ENCODE measurements at regions not wholly inside any gene's neighbourhood (a gene's known extent, or its start where the extent isn't known, plus 50 kb on each side); places are given as distances from the start of the nearest gene placed in this dataset.

DNA sequence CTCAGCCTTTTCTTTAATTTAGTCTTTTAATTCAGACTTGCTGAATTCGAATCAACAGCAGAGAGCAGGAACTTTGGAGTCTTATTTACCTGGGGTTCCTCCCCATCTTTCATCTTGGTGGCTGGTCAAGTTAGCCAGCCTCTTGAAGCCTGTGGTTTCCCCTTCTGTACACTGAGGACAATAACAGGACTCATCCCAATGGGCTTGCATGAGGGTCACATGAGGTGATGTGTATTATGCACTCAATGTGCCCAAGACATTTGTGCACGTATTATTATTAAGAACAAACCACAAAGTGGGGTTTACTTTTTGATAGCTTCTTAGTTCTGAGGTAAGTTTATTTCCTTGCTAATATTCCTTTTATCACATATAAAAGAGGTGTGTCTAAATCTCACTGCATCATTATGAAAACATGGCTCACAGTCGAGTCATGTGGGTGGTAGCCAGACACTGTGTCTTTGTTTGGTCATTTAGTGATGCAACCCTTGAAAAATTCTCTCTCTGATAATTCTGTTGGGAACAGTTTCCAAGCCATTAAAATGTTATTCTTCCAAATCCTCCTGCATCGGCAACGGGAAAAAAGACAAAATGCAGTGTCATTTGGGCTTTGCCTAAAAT is 86.5 kb upstream of the GRB10 start:
- TF ChIP-seq, protein P1, sequence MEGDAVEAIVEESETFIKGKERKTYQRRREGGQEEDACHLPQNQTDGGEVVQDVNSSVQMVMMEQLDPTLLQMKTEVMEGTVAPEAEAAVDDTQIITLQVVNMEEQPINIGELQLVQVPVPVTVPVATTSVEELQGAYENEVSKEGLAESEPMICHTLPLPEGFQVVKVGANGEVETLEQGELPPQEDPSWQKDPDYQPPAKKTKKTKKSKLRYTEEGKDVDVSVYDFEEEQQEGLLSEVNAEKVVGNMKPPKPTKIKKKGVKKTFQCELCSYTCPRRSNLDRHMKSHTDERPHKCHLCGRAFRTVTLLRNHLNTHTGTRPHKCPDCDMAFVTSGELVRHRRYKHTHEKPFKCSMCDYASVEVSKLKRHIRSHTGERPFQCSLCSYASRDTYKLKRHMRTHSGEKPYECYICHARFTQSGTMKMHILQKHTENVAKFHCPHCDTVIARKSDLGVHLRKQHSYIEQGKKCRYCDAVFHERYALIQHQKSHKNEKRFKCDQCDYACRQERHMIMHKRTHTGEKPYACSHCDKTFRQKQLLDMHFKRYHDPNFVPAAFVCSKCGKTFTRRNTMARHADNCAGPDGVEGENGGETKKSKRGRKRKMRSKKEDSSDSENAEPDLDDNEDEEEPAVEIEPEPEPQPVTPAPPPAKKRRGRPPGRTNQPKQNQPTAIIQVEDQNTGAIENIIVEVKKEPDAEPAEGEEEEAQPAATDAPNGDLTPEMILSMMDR (conservative IDR thresholded peaks at IDR 0.05 in 1 of 2, IDR thresholded peaks at IDR 0.05 in 1 of 2; ENCODE audit: low read depth in 1 of 2, low read length in 2 of 2) = no peak
- TF ChIP-seq EZH2 (IDR thresholded peaks at IDR 0.05; ENCODE audit: low read length, missing control alignments) = no peak

Measured in fibroblast of lung (primary cell).